Neuronal stem cell (in vitro differentiated cells): ENCODE measurements at regions not wholly inside any gene's neighbourhood (a gene's known extent, or its start where the extent isn't known, plus 50 kb on each side); places are given as distances from the start of the nearest gene placed in this dataset.

Source experiments
- DNase-seq: peaks from one replicate; pipeline ENCODE4 v3.0.0-alpha.2; 2013; ENCODE audit warnings: low spot score
- H2AFZ ChIP-seq: one replicate; pipeline ENCODE4 v1.6.1; 2013; ENCODE audit warnings: mild to moderate bottlenecking, low read length, inconsistent platforms
- H2AK5ac ChIP-seq: 2 replicates; pipeline ENCODE4 v1.6.1; 2013; ENCODE audit warnings: low read depth, mild to moderate bottlenecking, inconsistent platforms, low read length, moderate library complexity, mixed read lengths
- H2BK120ac ChIP-seq: 2 replicates; pipeline ENCODE4 v1.6.1; 2013; ENCODE audit warnings: low read depth, mild to moderate bottlenecking, inconsistent platforms, low read length, moderate library complexity, mixed read lengths
- H2BK12ac ChIP-seq: one replicate; pipeline ENCODE4 v1.6.1; 2013; ENCODE audit warnings: low read length, inconsistent platforms
- H2BK15ac ChIP-seq: 2 replicates; pipeline ENCODE4 v1.6.1; 2013; ENCODE audit warnings: mild to moderate bottlenecking, low read length, inconsistent platforms, mixed read lengths
- H2BK5ac ChIP-seq: one replicate; pipeline ENCODE4 v1.6.1; 2013; ENCODE audit warnings: inconsistent platforms, mild to moderate bottlenecking, low read length, moderate library complexity
- H3K14ac ChIP-seq: one replicate; pipeline ENCODE4 v1.6.1; 2013; ENCODE audit warnings: low read length, inconsistent platforms
- H3K18ac ChIP-seq: 2 replicates; pipeline ENCODE4 v1.6.1; 2013; ENCODE audit warnings: low read length, inconsistent platforms
- H3K23ac ChIP-seq: 2 replicates; pipeline ENCODE4 v1.6.1; 2013; ENCODE audit warnings: low read depth, mild to moderate bottlenecking, mixed read lengths, low read length, inconsistent platforms; ENCODE audit not compliant: poor library complexity
- H3K27ac ChIP-seq: replicated peaks from 3 replicates; pipeline ENCODE4 v1.5.1; 2013; ENCODE audit warnings: low read length, inconsistent platforms
- H3K27me3 ChIP-seq, 3 experiments: 2 replicates each; pipeline ENCODE4 v1.6.1; 2013; ENCODE audit warnings: low read length in 3 of 3, mild to moderate bottlenecking in 2 of 3, inconsistent platforms in 1 of 3, low read depth in 1 of 3, mixed read lengths in 1 of 3, moderate library complexity in 1 of 3; ENCODE audit not compliant: control insufficient read depth in 3 of 3, insufficient read depth in 3 of 3
- H3K36me3 ChIP-seq, 2 donors: replicated peaks in 1 of 2; 2 replicates each; pipeline ENCODE4 v1.6.1; 2013; ENCODE audit warnings: low read length in 2 of 2; ENCODE audit not compliant: control insufficient read depth in 2 of 2, insufficient read depth in 2 of 2
- H3K4ac ChIP-seq: 2 replicates; pipeline ENCODE4 v1.6.1; 2013; ENCODE audit warnings: inconsistent platforms, mild to moderate bottlenecking, low read length, moderate library complexity
- H3K4me1 ChIP-seq, 2 donors: 1 replicate in 1 of 2; 2 replicates in 1 of 2; pipeline ENCODE4 v1.6.1; 2013; ENCODE audit warnings: low read length in 2 of 2, low read depth in 1 of 2; ENCODE audit not compliant: control insufficient read depth in 2 of 2, insufficient read depth in 1 of 2
- H3K4me2 ChIP-seq: one replicate; pipeline ENCODE4 v1.6.1; 2013; ENCODE audit warnings: mild to moderate bottlenecking, low read length, inconsistent platforms; ENCODE audit not compliant: insufficient read depth, poor library complexity, severe bottlenecking
- H3K4me3 ChIP-seq, 2 donors: 2 replicates each; pipeline ENCODE4 v1.5.1; 2013; ENCODE audit warnings: low read length in 2 of 2, mild to moderate bottlenecking in 2 of 2, inconsistent platforms in 1 of 2, moderate library complexity in 1 of 2
- H3K79me1 ChIP-seq: one replicate; pipeline ENCODE4 v1.6.1; 2013; ENCODE audit warnings: low read depth, mild to moderate bottlenecking, inconsistent platforms, low read length, moderate library complexity
- H3K9ac ChIP-seq: one replicate; pipeline ENCODE4 v1.6.1; 2013; ENCODE audit warnings: mild to moderate bottlenecking, low read depth, low read length, inconsistent platforms; ENCODE audit not compliant: poor library complexity
- H3K9me3 ChIP-seq, 2 donors: replicated peaks in 1 of 2; 2 replicates each; pipeline versions ENCODE3 to v1.6.1; 2013; ENCODE audit warnings: low read length in 2 of 2, mild to moderate bottlenecking in 2 of 2, inconsistent platforms in 1 of 2, low read depth in 1 of 2, mixed read lengths in 1 of 2, moderate library complexity in 1 of 2; ENCODE audit not compliant: control insufficient read depth in 2 of 2, insufficient read depth in 1 of 2
- H4K8ac ChIP-seq: one replicate; pipeline ENCODE4 v1.6.1; 2013; ENCODE audit warnings: low read depth, mild to moderate bottlenecking, inconsistent platforms, low read length, moderate library complexity
- H4K91ac ChIP-seq: one replicate; pipeline ENCODE4 v1.6.1; 2013; ENCODE audit warnings: low read length, low read depth, mild to moderate bottlenecking, inconsistent platforms; ENCODE audit not compliant: poor library complexity
- WGBS, 2 donors: extraction: QIAGEN DNeasy Blood & Tissue Kit; methylation state at CpG; one replicate each; pipeline ENCODE4 v1.1.7; 2013; ENCODE audit warnings: missing lambda C conversion rate in 2 of 2, mixed read lengths in 1 of 2; ENCODE audit not compliant: insufficient read length in 2 of 2, insufficient replicate concordance in 1 of 2; ENCODE audit errors: extremely low coverage in 2 of 2; 5-methylcytosine and 5-hydroxymethylcytosine counted together

DNA sequence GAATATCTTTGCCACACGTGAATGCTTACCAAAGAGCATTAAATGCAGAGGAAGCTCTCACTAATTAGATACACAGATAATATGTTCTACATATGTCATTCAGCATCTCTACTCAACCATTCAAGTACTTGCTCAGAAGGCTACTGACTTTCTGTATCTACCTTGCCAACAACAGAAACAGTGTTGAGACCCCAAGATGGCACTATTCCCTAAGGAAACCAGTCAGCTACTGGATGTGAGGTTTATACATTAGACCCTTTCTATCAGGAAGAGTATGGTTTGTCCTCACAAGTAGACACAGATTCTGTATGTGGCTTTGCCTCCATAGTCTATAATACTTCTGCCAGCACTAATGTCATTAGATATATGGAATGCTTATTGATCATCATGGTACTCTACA, 443.9 kb upstream of the INTU start:
- Histone ChIP-seq H4K8ac (no peak overlapping the region), H3K27ac (no peak overlapping the region), H3K9me3 (peaks cover 0 to 15% of the 10 kb centered on the region in 2 donors), H3K36me3 (no peaks in the 10 kb centered on the region), H2BK12ac (no peak overlapping the region), H3K4me1 (no peaks in the 10 kb centered on the region), H2BK5ac (no peak overlapping the region), H3K4me3 (no peak overlapping the region), H3K14ac (no peak overlapping the region), H2BK120ac (no peak overlapping the region), H3K27me3 (no peaks in the 10 kb centered on the region), H2AK5ac (no peak overlapping the region), H3K79me1 (no peaks in the 10 kb centered on the region), H3K4me2 (no peak overlapping the region), H3K23ac (no peak overlapping the region), H2AFZ (no peak overlapping the region), H3K4ac (no peak overlapping the region), H3K9ac (no peak overlapping the region), H3K18ac (no peak overlapping the region), H4K91ac (no peak overlapping the region), H2BK15ac (no peak overlapping the region)
- DNase-seq: no peak
- WGBS, 2 donors: no CpG with 5 or more reads among the region's 1 CpG

GRCh38 chr4:127194281-127194680, 438.5 kb upstream of the INTU start:
- no peak for DNase-seq
- Histone ChIP-seq H4K91ac (no peak overlapping the region), H4K8ac (no peak overlapping the region), H2AFZ (no peak overlapping the region), H3K23ac (no peak overlapping the region), H3K4me1 (peaks cover 0 to 5% of the 10 kb centered on the region in 2 donors), H3K18ac (no peak overlapping the region), H3K36me3 (no peaks in the 10 kb centered on the region), H3K9me3 (no peaks in the 10 kb centered on the region), H3K79me1 (no peaks in the 10 kb centered on the region), H3K27ac (no peak overlapping the region), H2AK5ac (no peak overlapping the region), H2BK5ac (no peak overlapping the region), H2BK12ac (no peak overlapping the region), H3K4me2 (no peak overlapping the region), H3K4ac (no peak overlapping the region), H3K9ac (no peak overlapping the region), H2BK120ac (no peak overlapping the region), H3K4me3 (no peak overlapping the region), H3K14ac (no peak overlapping the region), H2BK15ac (no peak overlapping the region), H3K27me3 (no peaks in the 10 kb centered on the region)
- WGBS, 2 donors: no CpG with 5 or more reads among the region's 1 CpG

DNA sequence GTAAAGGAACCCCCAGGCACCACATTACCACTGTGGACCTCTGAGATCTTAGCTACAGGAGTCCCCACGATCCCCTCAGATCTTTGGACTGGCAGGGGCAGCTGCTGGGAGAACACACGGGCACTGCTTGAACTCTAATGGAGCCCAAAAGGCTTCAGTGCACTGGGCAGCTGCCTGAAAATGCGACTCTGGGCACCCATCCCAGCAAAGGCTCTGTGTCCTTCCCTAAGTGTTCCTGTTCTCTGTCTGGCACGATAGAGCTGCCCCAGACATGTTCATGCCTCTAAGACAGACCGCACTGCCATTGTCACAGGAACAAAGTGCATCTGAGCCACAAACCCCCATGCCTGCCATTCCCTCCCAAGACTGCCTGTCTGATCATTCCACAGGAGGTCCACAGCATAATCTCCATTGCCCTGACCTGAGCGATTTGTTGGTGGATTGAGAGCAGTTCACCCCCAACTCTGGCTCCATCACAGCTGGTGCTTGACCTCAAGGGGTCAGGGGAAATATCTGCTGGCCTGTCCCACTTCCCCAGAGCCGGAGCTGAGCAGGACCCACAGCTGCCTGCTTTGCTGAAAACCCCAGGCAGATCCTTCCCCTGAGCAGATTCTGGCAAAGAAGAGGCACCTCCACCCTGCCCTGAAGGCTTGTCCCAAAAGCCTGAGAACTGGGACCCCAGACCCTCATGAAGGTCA, 436.0 kb upstream of the INTU start:
- no CpG with 5 or more reads among the region's 7 CpGs for WGBS, 2 donors
- no peak overlapping the region for H3K9ac ChIP-seq
- peak overlapping the region; percentile 3 for H2AK5ac ChIP-seq
- H3K18ac ChIP-seq: peak overlapping the region; percentile 87
- no peak overlapping the region for H3K4me3 ChIP-seq
- H2BK12ac ChIP-seq: peak overlapping the region; percentile 58
- no peak overlapping the region for H3K4me2 ChIP-seq
- no peaks in the 10 kb centered on the region for H3K79me1 ChIP-seq
- H4K91ac ChIP-seq: no peak overlapping the region
- H3K36me3 ChIP-seq: no peaks in the 10 kb centered on the region
- H2BK5ac ChIP-seq: no peak overlapping the region
- H2AFZ ChIP-seq: peak overlapping the region; percentile 42
- H3K27ac ChIP-seq: no peak overlapping the region
- peak overlapping the region; percentile 65 for H4K8ac ChIP-seq
- H2BK15ac ChIP-seq: peak overlapping the region; percentile 11
- no peaks in the 10 kb centered on the region for H3K27me3 ChIP-seq
- H2BK120ac ChIP-seq: no peak overlapping the region
- peak overlapping the region; percentile 82 for H3K14ac ChIP-seq
- no peak overlapping the region for H3K4ac ChIP-seq
- DNase-seq: no peak
- peaks cover 0 to 5% of the 10 kb centered on the region in 2 donors for H3K4me1 ChIP-seq
- H3K9me3 ChIP-seq: no peaks in the 10 kb centered on the region
- H3K23ac ChIP-seq: no peak overlapping the region

- no peak overlapping the region for H2AFZ ChIP-seq
- H3K27ac ChIP-seq: no peak overlapping the region
- no peak overlapping the region for H3K23ac ChIP-seq
- no peak overlapping the region for H3K18ac ChIP-seq
- H3K27me3 ChIP-seq: no peaks in the 10 kb centered on the region
- no peaks in the 10 kb centered on the region for H3K36me3 ChIP-seq
- H3K9me3 ChIP-seq: no peaks in the 10 kb centered on the region
- H3K79me1 ChIP-seq: no peaks in the 10 kb centered on the region
- no peak overlapping the region for H2BK5ac ChIP-seq
- H3K9ac ChIP-seq: no peak overlapping the region
- H2BK120ac ChIP-seq: no peak overlapping the region
- H3K4me1 ChIP-seq: no peaks in the 10 kb centered on the region
- WGBS, 2 donors: no CpG with 5 or more reads among the region's 3 CpGs
- H3K14ac ChIP-seq: no peak overlapping the region
- H3K4me2 ChIP-seq: no peak overlapping the region
- no peak overlapping the region for H3K4ac ChIP-seq
- no peak for DNase-seq
- H4K8ac ChIP-seq: no peak overlapping the region
- H4K91ac ChIP-seq: no peak overlapping the region
- H2BK12ac ChIP-seq: no peak overlapping the region
- H2AK5ac ChIP-seq: no peak overlapping the region
- H3K4me3 ChIP-seq: no peak overlapping the region
- no peak overlapping the region for H2BK15ac ChIP-seq
Observed at GRCh38 chr4:127203562-127204200, 429.1 kb upstream of the INTU start.
